AG09309 (cell line): ENCODE measurements at regions not wholly inside any gene's neighbourhood (a gene's known extent, or its start where the extent isn't known, plus 50 kb on each side); places are given as distances from the start of the nearest gene placed in this dataset.

Experiments
- DNase-seq: peaks from one replicate; pipeline ENCODE4 v3.0.0-alpha.2; 2010; ENCODE audit warnings: low read depth
- H3K4me3 ChIP-seq: 2 replicates; pipeline ENCODE4 v1.5.1; 2011; ENCODE audit warnings: mild to moderate bottlenecking, low read depth, low read length, moderate library complexity; ENCODE audit not compliant: control insufficient read depth
- CTCF ChIP-seq: IDR thresholded peaks from 2 replicates; pipeline ENCODE4 v1.5.1; 2011; ENCODE audit warnings: mild to moderate bottlenecking, low read depth, low read length, inconsistent platforms; ENCODE audit not compliant: insufficient read depth, control insufficient read depth; ENCODE audit errors: missing control alignments

- no peak for DNase-seq
These were observed 70.1 kb downstream of the NPTX2 start for GRCh38 chr7:98687111-98687751.

GRCh38 chr7:98691619-98692018 is 74.5 kb downstream of the NPTX2 start:
- H3K4me3 ChIP-seq = no peak overlapping the region

More at GRCh38 chr7:98687111-98687751, 70.1 kb downstream of the NPTX2 start:
- H3K4me3 ChIP-seq = no peak overlapping the region
- no peak for TF ChIP-seq CTCF

GRCh38 chr7:98697083-98697482 is 80.0 kb downstream of the NPTX2 start:
- no peak overlapping the region for H3K4me3 ChIP-seq
- no peak for TF ChIP-seq CTCF
- DNase-seq = no peak

More at GRCh38 chr7:98691619-98692018, 74.5 kb downstream of the NPTX2 start:
- TF ChIP-seq CTCF = no peak
- no peak for DNase-seq

GRCh38 chr7:98697485-98698240 is 80.6 kb downstream of the NPTX2 start:
- TF ChIP-seq CTCF = no peak
- DNase-seq = no peak
- no peak overlapping the region for H3K4me3 ChIP-seq

GRCh38 chr7:98698976-98699375 is 81.9 kb downstream of the NPTX2 start:
- H3K4me3 ChIP-seq = no peak overlapping the region
- no peak for TF ChIP-seq CTCF

GRCh38 chr7:98700533-98700932 is 83.4 kb downstream of the NPTX2 start:
- no peak for TF ChIP-seq CTCF
- no peak for DNase-seq
- no peak overlapping the region for H3K4me3 ChIP-seq

More at GRCh38 chr7:98698976-98699375, 81.9 kb downstream of the NPTX2 start:
- DNase-seq = no peak

GRCh38 chr7:98701372-98701771 is 84.3 kb downstream of the NPTX2 start:
- DNase-seq = no peak
- H3K4me3 ChIP-seq = no peak overlapping the region
- no peak for TF ChIP-seq CTCF
